Panc1 (cell line): ENCODE measurements at regions not wholly inside any gene's neighbourhood (a gene's known extent, or its start where the extent isn't known, plus 50 kb on each side); places are given as distances from the start of the nearest gene placed in this dataset.

Experiments
- TF ChIP-seq, protein P1 (sequence below): fragments of 450-650 bp; IDR thresholded peaks from 2 replicates; pipeline ENCODE4 v1.5.1; 2017; ENCODE audit warnings: mild to moderate bottlenecking
- TF ChIP-seq, protein P2 (sequence below), 2 experiments: IDR thresholded peaks; 2 replicates each; pipeline ENCODE4 v1.6.1; 2011 to 2012; ENCODE audit warnings: low read depth in 2 of 2, control low read depth in 1 of 2, low read length in 1 of 2, mild to moderate bottlenecking in 1 of 2, moderate library complexity in 1 of 2; ENCODE audit not compliant: insufficient read depth in 1 of 2

DNA sequence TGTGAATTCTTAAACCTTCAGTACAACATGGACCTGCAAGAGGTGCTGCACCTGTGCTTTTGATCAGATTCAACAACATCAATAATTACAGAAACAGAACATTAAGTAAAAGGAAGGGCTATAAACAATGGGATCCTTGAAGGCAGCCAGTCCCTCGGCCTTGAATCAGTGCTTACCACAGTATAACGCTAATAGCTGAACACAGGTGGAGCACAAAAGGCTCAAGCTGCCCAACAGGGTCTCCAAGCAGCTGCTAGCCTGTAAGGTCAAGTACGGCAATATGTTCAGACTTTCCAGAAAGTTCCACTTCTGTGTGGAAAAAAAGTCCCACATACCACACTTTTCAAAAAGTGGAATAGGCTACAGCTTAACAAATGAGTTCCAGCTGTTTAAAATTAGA, 61.9 kb upstream of the ITGA1 start:
- TF ChIP-seq, protein P1, sequence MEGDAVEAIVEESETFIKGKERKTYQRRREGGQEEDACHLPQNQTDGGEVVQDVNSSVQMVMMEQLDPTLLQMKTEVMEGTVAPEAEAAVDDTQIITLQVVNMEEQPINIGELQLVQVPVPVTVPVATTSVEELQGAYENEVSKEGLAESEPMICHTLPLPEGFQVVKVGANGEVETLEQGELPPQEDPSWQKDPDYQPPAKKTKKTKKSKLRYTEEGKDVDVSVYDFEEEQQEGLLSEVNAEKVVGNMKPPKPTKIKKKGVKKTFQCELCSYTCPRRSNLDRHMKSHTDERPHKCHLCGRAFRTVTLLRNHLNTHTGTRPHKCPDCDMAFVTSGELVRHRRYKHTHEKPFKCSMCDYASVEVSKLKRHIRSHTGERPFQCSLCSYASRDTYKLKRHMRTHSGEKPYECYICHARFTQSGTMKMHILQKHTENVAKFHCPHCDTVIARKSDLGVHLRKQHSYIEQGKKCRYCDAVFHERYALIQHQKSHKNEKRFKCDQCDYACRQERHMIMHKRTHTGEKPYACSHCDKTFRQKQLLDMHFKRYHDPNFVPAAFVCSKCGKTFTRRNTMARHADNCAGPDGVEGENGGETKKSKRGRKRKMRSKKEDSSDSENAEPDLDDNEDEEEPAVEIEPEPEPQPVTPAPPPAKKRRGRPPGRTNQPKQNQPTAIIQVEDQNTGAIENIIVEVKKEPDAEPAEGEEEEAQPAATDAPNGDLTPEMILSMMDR, result no peak
- TF ChIP-seq, protein P2, sequence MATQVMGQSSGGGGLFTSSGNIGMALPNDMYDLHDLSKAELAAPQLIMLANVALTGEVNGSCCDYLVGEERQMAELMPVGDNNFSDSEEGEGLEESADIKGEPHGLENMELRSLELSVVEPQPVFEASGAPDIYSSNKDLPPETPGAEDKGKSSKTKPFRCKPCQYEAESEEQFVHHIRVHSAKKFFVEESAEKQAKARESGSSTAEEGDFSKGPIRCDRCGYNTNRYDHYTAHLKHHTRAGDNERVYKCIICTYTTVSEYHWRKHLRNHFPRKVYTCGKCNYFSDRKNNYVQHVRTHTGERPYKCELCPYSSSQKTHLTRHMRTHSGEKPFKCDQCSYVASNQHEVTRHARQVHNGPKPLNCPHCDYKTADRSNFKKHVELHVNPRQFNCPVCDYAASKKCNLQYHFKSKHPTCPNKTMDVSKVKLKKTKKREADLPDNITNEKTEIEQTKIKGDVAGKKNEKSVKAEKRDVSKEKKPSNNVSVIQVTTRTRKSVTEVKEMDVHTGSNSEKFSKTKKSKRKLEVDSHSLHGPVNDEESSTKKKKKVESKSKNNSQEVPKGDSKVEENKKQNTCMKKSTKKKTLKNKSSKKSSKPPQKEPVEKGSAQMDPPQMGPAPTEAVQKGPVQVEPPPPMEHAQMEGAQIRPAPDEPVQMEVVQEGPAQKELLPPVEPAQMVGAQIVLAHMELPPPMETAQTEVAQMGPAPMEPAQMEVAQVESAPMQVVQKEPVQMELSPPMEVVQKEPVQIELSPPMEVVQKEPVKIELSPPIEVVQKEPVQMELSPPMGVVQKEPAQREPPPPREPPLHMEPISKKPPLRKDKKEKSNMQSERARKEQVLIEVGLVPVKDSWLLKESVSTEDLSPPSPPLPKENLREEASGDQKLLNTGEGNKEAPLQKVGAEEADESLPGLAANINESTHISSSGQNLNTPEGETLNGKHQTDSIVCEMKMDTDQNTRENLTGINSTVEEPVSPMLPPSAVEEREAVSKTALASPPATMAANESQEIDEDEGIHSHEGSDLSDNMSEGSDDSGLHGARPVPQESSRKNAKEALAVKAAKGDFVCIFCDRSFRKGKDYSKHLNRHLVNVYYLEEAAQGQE (IDR thresholded peaks at IDR 0.05; ENCODE audit: insufficient read depth in 1 of 2, low read depth in 2 of 2, low read length in 1 of 2), result no peak
